ENCODE measurements at regions not wholly inside any gene's neighbourhood (a gene's known extent, or its start where the extent isn't known, plus 50 kb on each side); places are given as distances from the start of the nearest gene placed in this dataset.
A peak's percentile ranks its signal among the peaks of the same experiment; 100 is the strongest.

GRCh38 chr3:161884830-161885229 is 388.2 kb downstream of the OTOL1 start:
- Histone ChIP-seq H3K4me3 (no peak overlapping the region), H3K27me3 (no peaks in the 10 kb centered on the region), H3K4me1 (no peaks in the 10 kb centered on the region), H3K36me3 (no peaks in the 10 kb centered on the region), H3K27ac (no peak overlapping the region), H3K9me3 (no peaks in the 10 kb centered on the region)
- TF ChIP-seq POLR2A (IDR thresholded peaks at IDR 0.05) (no peak), CTCF (IDR thresholded peaks at IDR 0.05) (no peak)
- 70% methylated on average over 4 of the region's 5 CpGs for WGBS (ENCODE audit: insufficient coverage, low coverage, low lambda C conversion rate, missing lambda C conversion rate)
- DNase-seq (no peak), ATAC-seq (no peak)
- intact Hi-C loops (cut with DNase I) = no loop called here

- WGBS (ENCODE audit: insufficient coverage, low coverage, low lambda C conversion rate, missing lambda C conversion rate) = 33% methylated on average over 1 of the region's 2 CpGs
- Histone ChIP-seq H3K9me3 (no peaks in the 10 kb centered on the region), H3K36me3 (no peaks in the 10 kb centered on the region), H3K27ac (no peak overlapping the region), H3K4me1 (no peaks in the 10 kb centered on the region), H3K27me3 (no peaks in the 10 kb centered on the region), H3K4me3 (no peak overlapping the region)
- ATAC-seq (peak in 2 of 4 donors; percentile 7 to 70), DNase-seq (no peak)
- TF ChIP-seq POLR2A (IDR thresholded peaks at IDR 0.05) (no peak), CTCF (IDR thresholded peaks at IDR 0.05) (no peak)
- intact Hi-C loops (cut with DNase I) = no loop called here
These were observed 393.6 kb downstream of the OTOL1 start for GRCh38 chr3:161890147-161890625.

- no peak for TF ChIP-seq POLR2A (IDR thresholded peaks at IDR 0.05)
- TF ChIP-seq CTCF (IDR thresholded peaks at IDR 0.05) = no peak
- intact Hi-C loops (cut with DNase I) = no loop called here
- 36% methylated on average over 1 of the region's 1 CpG for WGBS (ENCODE audit: insufficient coverage, low coverage, low lambda C conversion rate, missing lambda C conversion rate)
- ATAC-seq (no peak), DNase-seq (no peak)
- Histone ChIP-seq H3K27ac (no peak overlapping the region), H3K27me3 (no peaks in the 10 kb centered on the region), H3K9me3 (no peaks in the 10 kb centered on the region), H3K4me1 (no peaks in the 10 kb centered on the region), H3K36me3 (no peaks in the 10 kb centered on the region), H3K4me3 (no peak overlapping the region)
These were observed 397.4 kb downstream of the OTOL1 start for GRCh38 chr3:161893972-161894371.

- no peak overlapping the region for H3K27ac ChIP-seq
- no peak overlapping the region for H3K4me3 ChIP-seq
- H3K4me1 ChIP-seq = no peaks in the 10 kb centered on the region
- DNase-seq (no peak), ATAC-seq (no peak)
- H3K9me3 ChIP-seq = no peaks in the 10 kb centered on the region
- no peaks in the 10 kb centered on the region for H3K27me3 ChIP-seq
- intact Hi-C loops (cut with DNase I) = no loop called here
- TF ChIP-seq POLR2A (IDR thresholded peaks at IDR 0.05) (no peak), CTCF (IDR thresholded peaks at IDR 0.05) (no peak)
- no peaks in the 10 kb centered on the region for H3K36me3 ChIP-seq
These were observed 398.0 kb downstream of the OTOL1 start for GRCh38 chr3:161894657-161895056.

- Histone ChIP-seq H3K27me3 (no peaks in the 10 kb centered on the region), H3K9me3 (no peaks in the 10 kb centered on the region), H3K27ac (no peak overlapping the region), H3K4me3 (no peak overlapping the region), H3K36me3 (no peaks in the 10 kb centered on the region), H3K4me1 (no peaks in the 10 kb centered on the region)
- DNase-seq = no peak
- 56% methylated on average over 4 of the region's 4 CpGs for WGBS (ENCODE audit: insufficient coverage, low coverage, low lambda C conversion rate, missing lambda C conversion rate)
- TF ChIP-seq CTCF (IDR thresholded peaks at IDR 0.05) = no peak
- no peak for TF ChIP-seq POLR2A (IDR thresholded peaks at IDR 0.05)
- intact Hi-C loops (cut with DNase I) = no loop called here
- ATAC-seq = no peak
These were observed 409.0 kb downstream of the OTOL1 start for GRCh38 chr3:161905520-161906132.
